Gastroesophageal sphincter (tissue), 4 donors: ENCODE measurements at regions not wholly inside any gene's neighbourhood (a gene's known extent, or its start where the extent isn't known, plus 50 kb on each side); places are given as distances from the start of the nearest gene placed in this dataset.

Source experiments
- ATAC-seq: fragments of 150-250 bp; one replicate; pipeline ENCODE4 v1.9.1; 2016; ENCODE audit warnings: mild to moderate bottlenecking, moderate library complexity
- H3K27ac ChIP-seq, 4 donors: fragments of 200-600 bp; sonication (generic) in 3 of 4; 1 replicate in 3 of 4; 2 replicates in 1 of 4; pipeline ENCODE4 v1.5.1; 2016 to 2019
- H3K27me3 ChIP-seq: fragments of 200-600 bp; sonication (generic); one replicate; pipeline ENCODE4 v1.5.1; 2019
- H3K36me3 ChIP-seq, 2 donors: fragments of 200-600 bp; sonication (generic); one replicate each; pipeline ENCODE4 v1.5.1; 2019; ENCODE audit warnings: control low read depth in 1 of 2
- H3K4me1 ChIP-seq, 3 donors: fragments of 200-600 bp; sonication (generic); 1 replicate in 2 of 3; 2 replicates in 1 of 3; pipeline ENCODE4 v1.5.1; 2016 to 2019; ENCODE audit warnings: control low read depth in 2 of 3
- H3K4me3 ChIP-seq, 2 donors: fragments of 200-600 bp; sonication (generic); one replicate each; pipeline ENCODE4 v1.5.1; 2019; ENCODE audit warnings: mild to moderate bottlenecking in 1 of 2, moderate library complexity in 1 of 2
- H3K9me3 ChIP-seq, 3 donors: fragments of 200-600 bp; sonication (generic); one replicate each; pipeline ENCODE4 v1.5.1; 2017 to 2019; ENCODE audit warnings: control low read depth in 2 of 3
- EP300 ChIP-seq: sonication (generic); formaldehyde crosslinking; IDR thresholded peaks from one replicate; pipeline ENCODE4 v1.6.1; 2017; ENCODE audit warnings: antibody characterized with exemption, mild to moderate bottlenecking
- POLR2A ChIP-seq, 2 donors: fragments of 450-650 bp; IDR thresholded peaks; one replicate each; pipeline ENCODE4 v1.6.1; 2017; ENCODE audit warnings: antibody characterized with exemption in 2 of 2, mild to moderate bottlenecking in 2 of 2, moderate library complexity in 1 of 2
- POLR2AphosphoS5 ChIP-seq: sonication (generic); formaldehyde crosslinking; IDR thresholded peaks from one replicate; pipeline ENCODE4 v1.6.1; 2017; ENCODE audit warnings: antibody characterized with exemption
- WGBS, 2 donors: methylation state at CpG; one replicate each; pipeline ENCODE4 v1.1.5; 2018; ENCODE audit warnings: low coverage in 1 of 2; 5-methylcytosine and 5-hydroxymethylcytosine counted together
- TF ChIP-seq, protein P1 (sequence below), 4 experiments: fragments of 200-600 bp in 2 of 4; fragments of 450-650 bp in 2 of 4; sonication (generic) in 1 of 4; IDR thresholded peaks; one replicate each; pipeline ENCODE4 v1.5.1; 2017 to 2019; ENCODE audit warnings: antibody characterized with exemption in 4 of 4, mild to moderate bottlenecking in 2 of 4, moderate library complexity in 2 of 4

- TF ChIP-seq POLR2A (IDR thresholded peaks at IDR 0.05) (no peak), POLR2AphosphoS5 (no peak), EP300 (no peak)
- TF ChIP-seq, protein P1, sequence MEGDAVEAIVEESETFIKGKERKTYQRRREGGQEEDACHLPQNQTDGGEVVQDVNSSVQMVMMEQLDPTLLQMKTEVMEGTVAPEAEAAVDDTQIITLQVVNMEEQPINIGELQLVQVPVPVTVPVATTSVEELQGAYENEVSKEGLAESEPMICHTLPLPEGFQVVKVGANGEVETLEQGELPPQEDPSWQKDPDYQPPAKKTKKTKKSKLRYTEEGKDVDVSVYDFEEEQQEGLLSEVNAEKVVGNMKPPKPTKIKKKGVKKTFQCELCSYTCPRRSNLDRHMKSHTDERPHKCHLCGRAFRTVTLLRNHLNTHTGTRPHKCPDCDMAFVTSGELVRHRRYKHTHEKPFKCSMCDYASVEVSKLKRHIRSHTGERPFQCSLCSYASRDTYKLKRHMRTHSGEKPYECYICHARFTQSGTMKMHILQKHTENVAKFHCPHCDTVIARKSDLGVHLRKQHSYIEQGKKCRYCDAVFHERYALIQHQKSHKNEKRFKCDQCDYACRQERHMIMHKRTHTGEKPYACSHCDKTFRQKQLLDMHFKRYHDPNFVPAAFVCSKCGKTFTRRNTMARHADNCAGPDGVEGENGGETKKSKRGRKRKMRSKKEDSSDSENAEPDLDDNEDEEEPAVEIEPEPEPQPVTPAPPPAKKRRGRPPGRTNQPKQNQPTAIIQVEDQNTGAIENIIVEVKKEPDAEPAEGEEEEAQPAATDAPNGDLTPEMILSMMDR (IDR thresholded peaks at IDR 0.05), result no peak
These were observed 65.8 kb upstream of the EFEMP1 start for GRCh38 chr2:55989405-55989804.

GRCh38 chr2:55992455-55992854 lies 68.9 kb upstream of the EFEMP1 start:
- Histone ChIP-seq H3K27me3 (no peaks in the 10 kb centered on the region), H3K9me3 (no peaks in the 10 kb centered on the region), H3K4me1 (peaks cover 0 to 8% (median 0%) of the 10 kb centered on the region in 3 donors), H3K4me3 (no peak overlapping the region), H3K36me3 (no peaks in the 10 kb centered on the region), H3K27ac (no peak overlapping the region)
- ATAC-seq, result peak; percentile 74
- no peak for TF ChIP-seq POLR2A (IDR thresholded peaks at IDR 0.05)
- TF ChIP-seq, protein P1 (IDR thresholded peaks at IDR 0.05), result no peak
- TF ChIP-seq EP300, result no peak
- peak; percentile 66 for TF ChIP-seq POLR2AphosphoS5
- 17 to 34% methylated on average over 4 of the region's 4 CpGs for WGBS, 2 donors

More at GRCh38 chr2:55989405-55989804, 65.8 kb upstream of the EFEMP1 start:
- WGBS, 2 donors, result 90 to 92% methylated on average over 3 to 7 of the region's 7 CpGs
- Histone ChIP-seq H3K27ac (no peak overlapping the region), H3K27me3 (no peaks in the 10 kb centered on the region), H3K4me1 (peaks cover 0 to 8% (median 0%) of the 10 kb centered on the region in 3 donors), H3K36me3 (no peaks in the 10 kb centered on the region), H3K4me3 (no peak overlapping the region), H3K9me3 (no peaks in the 10 kb centered on the region)
- no peak for ATAC-seq

DNA sequence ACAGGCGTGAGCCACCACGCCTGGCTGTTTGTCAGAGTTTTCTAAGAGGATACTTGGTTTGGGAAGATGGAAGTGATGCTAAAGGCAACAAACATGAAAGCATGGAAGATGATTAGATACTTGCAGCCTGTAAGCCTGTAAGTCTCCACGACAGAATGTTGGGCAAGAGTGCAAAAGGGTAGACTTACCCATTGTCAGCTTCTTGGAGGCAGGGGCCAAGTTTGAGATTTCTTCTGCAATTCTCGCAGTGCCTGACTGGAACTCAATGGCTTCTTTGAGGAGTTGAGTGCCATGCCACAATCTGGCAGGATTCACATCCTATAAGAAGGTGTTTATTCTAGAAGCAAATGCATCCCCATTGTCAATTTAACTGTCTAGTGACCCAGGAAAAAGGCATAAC lies 70.1 kb upstream of the EFEMP1 start:
- Histone ChIP-seq H3K9me3 (no peaks in the 10 kb centered on the region), H3K4me1 (peaks cover 0 to 8% (median 0%) of the 10 kb centered on the region in 3 donors), H3K4me3 (no peak overlapping the region), H3K36me3 (no peaks in the 10 kb centered on the region), H3K27me3 (no peaks in the 10 kb centered on the region), H3K27ac (no peak overlapping the region)
- WGBS, 2 donors, result 71 to 83% methylated on average over 1 to 2 of the region's 4 CpGs
- ATAC-seq, result no peak
- TF ChIP-seq POLR2A (IDR thresholded peaks at IDR 0.05), result no peak
- no peak for TF ChIP-seq EP300
- TF ChIP-seq, protein P1 (IDR thresholded peaks at IDR 0.05), result no peak
- TF ChIP-seq POLR2AphosphoS5, result no peak

GRCh38 chr2:55995211-55995610 lies 71.6 kb upstream of the EFEMP1 start:
- H3K27me3 ChIP-seq, result no peaks in the 10 kb centered on the region
- no peak overlapping the region for H3K27ac ChIP-seq
- no peak for TF ChIP-seq EP300
- TF ChIP-seq POLR2A (IDR thresholded peaks at IDR 0.05), result no peak
- no peak for TF ChIP-seq POLR2AphosphoS5
- TF ChIP-seq, protein P1 (IDR thresholded peaks at IDR 0.05), result no peak
- no peak overlapping the region for H3K4me3 ChIP-seq
- H3K4me1 ChIP-seq, result peaks cover 0 to 8% (median 0%) of the 10 kb centered on the region in 3 donors
- no peaks in the 10 kb centered on the region for H3K9me3 ChIP-seq
- ATAC-seq, result no peak
- H3K36me3 ChIP-seq, result no peaks in the 10 kb centered on the region
- 63 to 79% methylated on average over 1 of the region's 1 CpG for whole genome bisulfite sequencing, 2 donors

- ATAC-seq, result no peak
- WGBS, 2 donors, result 89 to 94% methylated on average over 2 of the region's 2 CpGs
- Histone ChIP-seq H3K36me3 (no peaks in the 10 kb centered on the region), H3K4me1 (peaks cover 0 to 8% (median 0%) of the 10 kb centered on the region in 3 donors), H3K27me3 (no peaks in the 10 kb centered on the region), H3K9me3 (no peaks in the 10 kb centered on the region), H3K27ac (no peak overlapping the region), H3K4me3 (no peak overlapping the region)
- TF ChIP-seq POLR2A (IDR thresholded peaks at IDR 0.05) (no peak), EP300 (no peak), POLR2AphosphoS5 (no peak)
- TF ChIP-seq, protein P1 (IDR thresholded peaks at IDR 0.05), result no peak
These were observed 72.3 kb upstream of the EFEMP1 start for GRCh38 chr2:55995902-55996301.
